ENCODE measurements at regions not wholly inside any gene's neighbourhood (a gene's known extent, or its start where the extent isn't known, plus 50 kb on each side); places are given as distances from the start of the nearest gene placed in this dataset.

DNA sequence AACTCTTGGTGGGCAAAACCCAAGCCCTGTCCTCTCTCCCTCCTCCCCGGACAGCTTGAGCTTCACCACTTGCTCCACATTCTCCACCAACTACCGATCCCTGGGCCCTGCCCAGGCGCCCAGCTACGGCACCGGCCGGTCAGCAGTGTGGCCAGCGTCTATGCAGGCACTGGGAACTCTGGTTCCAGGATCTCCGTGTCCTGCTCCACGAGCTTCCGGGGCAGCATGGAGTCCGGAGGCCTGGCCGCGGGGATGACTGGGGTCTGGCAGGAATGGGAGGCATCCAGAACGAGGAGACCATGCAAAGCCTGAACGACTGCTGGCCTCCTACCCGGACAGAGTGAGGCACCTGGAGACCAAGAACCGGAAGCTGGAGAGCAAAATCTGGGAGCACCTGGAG lies 68.9 kb upstream of the RTL6 start:
- ChIA-PET POLR2A (no interaction called here), CTCF (interaction anchor here (0.8 to 1.8 kb wide), 3 partner anchors 485 to 652 kb away, joined by 3 to 26 read pairs (median 6); no protein-coding TSS in a partner anchor), RAD21 (ENCODE audit: unreplicated experiment) (interaction anchor here (1.2 to 1.9 kb wide), 2 partner anchors 65 to 574 kb away, joined by 3 to 14 read pairs; no protein-coding TSS in a partner anchor), SMC1A (ENCODE audit: uncharacterized antibody, unreplicated experiment) (interaction anchor here (1.1 to 1.8 kb wide), 3 partner anchors 11 to 574 kb away, joined by 3 to 9 read pairs (median 3); no protein-coding TSS in a partner anchor)
- Histone ChIP-seq H3K36me3 (ENCODE audit: control insufficient read depth in 2 of 2, insufficient read depth in 2 of 2, low read length in 1 of 2) (no peaks in the 10 kb centered on the region), H3K27ac (ENCODE audit: control insufficient read depth, insufficient read depth) (no peak overlapping the region), H3K4me1 (ENCODE audit: control insufficient read depth, insufficient read depth, low read length) (no peaks in the 10 kb centered on the region), H3K4me2 (ENCODE audit: control insufficient read depth, insufficient read depth) (no peak overlapping the region), H4K20me1 (ENCODE audit: control insufficient read depth, insufficient read depth) (no peaks in the 10 kb centered on the region), H3K4me3 (no peak overlapping the region), H3K9ac (ENCODE audit: control insufficient read depth, insufficient read depth, low read length) (no peak overlapping the region), H3K9me3 (replicated peaks; ENCODE audit: control insufficient read depth, insufficient read depth, low read length) (no peaks in the 10 kb centered on the region; the same call in 2 of the 3 replicates), H3K27me3 (replicated peaks in 1 of 2; ENCODE audit: control insufficient read depth in 2 of 2, insufficient read depth in 2 of 2, low read length in 1 of 2) (peaks cover 0 to 5% of the 10 kb centered on the region in 2 experiments; a peak in 2 of 4 replicates), H3K79me2 (ENCODE audit: control insufficient read depth, insufficient read depth, low read length) (no peaks in the 10 kb centered on the region), H2AFZ (ENCODE audit: control insufficient read depth, low read depth, low read length) (no peak overlapping the region)
- no TSS peak for BruUV-seq (replicated peaks)
- FAIRE-seq (no peak), DNase-seq (ENCODE audit: low read depth, low spot score) (no peak), ATAC-seq (no peak)
- intact Hi-C loops (cut with micrococcal nuclease; ENCODE audit: unreplicated experiment) (loop anchor here (10.0 kb wide), 1 partner anchor 482 kb away; no protein-coding TSS in a partner anchor), in situ Hi-C loops (cut with MboI) (loop anchor here (5.0 kb wide), 1 partner anchor 575 kb away; no protein-coding TSS in a partner anchor)
- TF ChIP-seq ATF7 (IDR thresholded peaks at IDR 0.05; ENCODE audit: low read depth) (no peak), RAD21 (IDR thresholded peaks at IDR 0.05; ENCODE audit: insufficient read depth, low read depth, low read length) (no peak), FOXM1 (IDR thresholded peaks at IDR 0.05; ENCODE audit: low read depth, low read length) (no peak), ZNF622 (IDR thresholded peaks at IDR 0.05) (no peak), CBFB (IDR thresholded peaks at IDR 0.05; ENCODE audit: low read depth) (no peak), SMC3 (IDR thresholded peaks at IDR 0.05; ENCODE audit: borderline replicate concordance, low read length) (no peak), ZBTB40 (IDR thresholded peaks at IDR 0.05; ENCODE audit: borderline replicate concordance) (no peak), NR2C1 (IDR thresholded peaks at IDR 0.05) (no peak), STAT3 (IDR thresholded peaks at IDR 0.05; ENCODE audit: low read depth, low read length) (no peak), NRF1 (conservative IDR thresholded peaks at IDR 0.05; ENCODE audit: low read depth, low read length) (no peak), NR2F1 (conservative IDR thresholded peaks at IDR 0.05) (no peak), ZNF207 (IDR thresholded peaks at IDR 0.05; ENCODE audit: borderline replicate concordance) (no peak), SUZ12 (IDR thresholded peaks at IDR 0.05; ENCODE audit: unreplicated experiment) (no peak)
- TF ChIP-seq, protein P1, sequence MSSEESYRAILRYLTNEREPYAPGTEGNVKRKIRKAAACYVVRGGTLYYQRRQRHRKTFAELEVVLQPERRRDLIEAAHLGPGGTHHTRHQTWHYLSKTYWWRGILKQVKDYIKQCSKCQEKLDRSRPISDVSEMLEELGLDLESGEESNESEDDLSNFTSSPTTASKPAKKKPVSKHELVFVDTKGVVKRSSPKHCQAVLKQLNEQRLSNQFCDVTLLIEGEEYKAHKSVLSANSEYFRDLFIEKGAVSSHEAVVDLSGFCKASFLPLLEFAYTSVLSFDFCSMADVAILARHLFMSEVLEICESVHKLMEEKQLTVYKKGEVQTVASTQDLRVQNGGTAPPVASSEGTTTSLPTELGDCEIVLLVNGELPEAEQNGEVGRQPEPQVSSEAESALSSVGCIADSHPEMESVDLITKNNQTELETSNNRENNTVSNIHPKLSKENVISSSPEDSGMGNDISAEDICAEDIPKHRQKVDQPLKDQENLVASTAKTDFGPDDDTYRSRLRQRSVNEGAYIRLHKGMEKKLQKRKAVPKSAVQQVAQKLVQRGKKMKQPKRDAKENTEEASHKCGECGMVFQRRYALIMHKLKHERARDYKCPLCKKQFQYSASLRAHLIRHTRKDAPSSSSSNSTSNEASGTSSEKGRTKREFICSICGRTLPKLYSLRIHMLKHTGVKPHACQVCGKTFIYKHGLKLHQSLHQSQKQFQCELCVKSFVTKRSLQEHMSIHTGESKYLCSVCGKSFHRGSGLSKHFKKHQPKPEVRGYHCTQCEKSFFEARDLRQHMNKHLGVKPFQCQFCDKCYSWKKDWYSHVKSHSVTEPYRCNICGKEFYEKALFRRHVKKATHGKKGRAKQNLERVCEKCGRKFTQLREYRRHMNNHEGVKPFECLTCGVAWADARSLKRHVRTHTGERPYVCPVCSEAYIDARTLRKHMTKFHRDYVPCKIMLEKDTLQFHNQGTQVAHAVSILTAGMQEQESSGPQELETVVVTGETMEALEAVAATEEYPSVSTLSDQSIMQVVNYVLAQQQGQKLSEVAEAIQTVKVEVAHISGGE (CRISPR knock-in tag; IDR thresholded peaks at IDR 0.05) = no peak
- TF ChIP-seq, protein P2, sequence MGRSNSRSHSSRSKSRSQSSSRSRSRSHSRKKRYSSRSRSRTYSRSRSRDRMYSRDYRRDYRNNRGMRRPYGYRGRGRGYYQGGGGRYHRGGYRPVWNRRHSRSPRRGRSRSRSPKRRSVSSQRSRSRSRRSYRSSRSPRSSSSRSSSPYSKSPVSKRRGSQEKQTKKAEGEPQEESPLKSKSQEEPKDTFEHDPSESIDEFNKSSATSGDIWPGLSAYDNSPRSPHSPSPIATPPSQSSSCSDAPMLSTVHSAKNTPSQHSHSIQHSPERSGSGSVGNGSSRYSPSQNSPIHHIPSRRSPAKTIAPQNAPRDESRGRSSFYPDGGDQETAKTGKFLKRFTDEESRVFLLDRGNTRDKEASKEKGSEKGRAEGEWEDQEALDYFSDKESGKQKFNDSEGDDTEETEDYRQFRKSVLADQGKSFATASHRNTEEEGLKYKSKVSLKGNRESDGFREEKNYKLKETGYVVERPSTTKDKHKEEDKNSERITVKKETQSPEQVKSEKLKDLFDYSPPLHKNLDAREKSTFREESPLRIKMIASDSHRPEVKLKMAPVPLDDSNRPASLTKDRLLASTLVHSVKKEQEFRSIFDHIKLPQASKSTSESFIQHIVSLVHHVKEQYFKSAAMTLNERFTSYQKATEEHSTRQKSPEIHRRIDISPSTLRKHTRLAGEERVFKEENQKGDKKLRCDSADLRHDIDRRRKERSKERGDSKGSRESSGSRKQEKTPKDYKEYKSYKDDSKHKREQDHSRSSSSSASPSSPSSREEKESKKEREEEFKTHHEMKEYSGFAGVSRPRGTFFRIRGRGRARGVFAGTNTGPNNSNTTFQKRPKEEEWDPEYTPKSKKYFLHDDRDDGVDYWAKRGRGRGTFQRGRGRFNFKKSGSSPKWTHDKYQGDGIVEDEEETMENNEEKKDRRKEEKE (IDR thresholded peaks at IDR 0.05) = no peak
- 26% methylated on average over 17 of the region's 17 CpGs for WGBS (ENCODE audit: insufficient coverage, insufficient replicate concordance, low lambda C conversion rate, missing lambda C conversion rate)
